K562 (cell line): ENCODE measurements at regions not wholly inside any gene's neighbourhood (a gene's known extent, or its start where the extent isn't known, plus 50 kb on each side); places are given as distances from the start of the nearest gene placed in this dataset.

Experiments
- CBX1 ChIP-seq: sonication (generic); IDR thresholded peaks from 2 replicates; pipeline ENCODE4 v1.6.1; 2016; ENCODE audit warnings: antibody characterized with exemption, low read depth, mild to moderate bottlenecking
- CEBPG ChIP-seq, 3 experiments: fragments of 200-800 bp in 1 of 3; sonication (Bioruptor generic) in 1 of 3; sonication (generic) in 1 of 3; formaldehyde crosslinking in 1 of 3; IDR thresholded peaks in 2 of 3; conservative IDR thresholded peaks in 1 of 3; 2 replicates each; pipeline versions ENCODE4 v1.6.1 to v1.8.0; 2016 to 2022; ENCODE audit warnings: missing compliant biosample characterization in 2 of 3, missing genetic modification characterization in 2 of 3, mild to moderate bottlenecking in 1 of 3, missing genetic modification reagents in 1 of 3
- CTCF ChIP-seq, 3 experiments: IDR thresholded peaks in 2 of 3; conservative IDR thresholded peaks in 1 of 3; 2 replicates each; pipeline ENCODE4 v1.5.1; 2011 to 2012; ENCODE audit warnings: low read length in 3 of 3, mild to moderate bottlenecking in 3 of 3, control low read depth in 2 of 3, improper control_type of control experiment in 1 of 3, inconsistent platforms in 1 of 3, low read depth in 1 of 3, mixed read lengths in 1 of 3, moderate library complexity in 1 of 3; ENCODE audit not compliant: insufficient read depth in 2 of 3
- EP300 ChIP-seq: IDR thresholded peaks from 2 replicates; pipeline ENCODE4 v1.6.1; 2012; ENCODE audit warnings: low read length, improper control_type of control experiment
- FOXP1 ChIP-seq: sonication (generic); formaldehyde crosslinking; IDR thresholded peaks from 2 replicates; pipeline ENCODE4 v1.8.0; 2022; ENCODE audit warnings: mild to moderate bottlenecking, missing genetic modification reagents
- RCOR1 ChIP-seq, 2 experiments: IDR thresholded peaks; 2 replicates each; pipeline ENCODE4 v1.6.1; 2012; ENCODE audit warnings: low read depth in 2 of 2, low read length in 2 of 2, borderline replicate concordance in 1 of 2, improper control_type of control experiment in 1 of 2
- SIN3B ChIP-seq: fragments of 450-650 bp; IDR thresholded peaks from 2 replicates; pipeline ENCODE4 v1.6.1; 2017; ENCODE audit warnings: low read depth, mild to moderate bottlenecking, moderate library complexity
- SMARCA5 ChIP-seq: fragments of 450-650 bp; IDR thresholded peaks from 2 replicates; pipeline ENCODE4 v1.6.1; 2016
- TAF1 ChIP-seq: IDR thresholded peaks from 2 replicates; pipeline ENCODE4 v1.6.1; 2011; ENCODE audit warnings: mild to moderate bottlenecking, low read length, moderate library complexity; ENCODE audit not compliant: insufficient read depth, control insufficient read depth, severe bottlenecking; ENCODE audit errors: extremely low read depth
- ZFP30 ChIP-seq: fragments of 250-450 bp; sonication (Bioruptor Pico); IDR thresholded peaks from 2 replicates; pipeline ENCODE4 v1.8.0; 2022; ENCODE audit warnings: moderate library complexity, mild to moderate bottlenecking, inconsistent platforms, borderline replicate concordance
- ZNF583 ChIP-seq: fragments of 250-450 bp; sonication (Bioruptor Pico); IDR thresholded peaks from 2 replicates; pipeline ENCODE4 v1.4.0; 2020

- TF ChIP-seq SMARCA5 (no peak), TAF1 (no peak), FOXP1 (CRISPR knock-in tag) (no peak), RCOR1 (IDR thresholded peaks at IDR 0.05; ENCODE audit: borderline replicate concordance in 1 of 2, low read depth in 2 of 2, low read length in 2 of 2) (no peak), EP300 (no peak), ZFP30 (CRISPR knock-in tag) (no peak), ZNF583 (CRISPR knock-in tag) (no peak), SIN3B (no peak), CBX1 (no peak), CTCF (IDR thresholded peaks at IDR 0.05 in 2 of 3, conservative IDR thresholded peaks at IDR 0.05 in 1 of 3; ENCODE audit: insufficient read depth in 2 of 3, low read depth in 1 of 3, low read length in 3 of 3) (no peak), CEBPG (CRISPR knock-in tag; IDR thresholded peaks at IDR 0.05) (no peak), CEBPG (tag; conservative IDR thresholded peaks at IDR 0.05 in 1 of 2, IDR thresholded peaks at IDR 0.05 in 1 of 2) (no peak)
These were observed 123.9 kb upstream of the CIBAR2 start for GRCh38 chr16:85235991-85236817.
